Stimulated activated CD8-positive, alpha-beta memory T cell treated with anti-CD3 and anti-CD28 coated beads, Interleukin-7, amount 100 ng/mL, for 4 hours (primary cell): ENCODE measurements at regions not wholly inside any gene's neighbourhood (a gene's known extent, or its start where the extent isn't known, plus 50 kb on each side); places are given as distances from the start of the nearest gene placed in this dataset.
A peak's percentile ranks its signal among the peaks of the same experiment; 100 is the strongest.
"Not testable (repeated sequence)": the region's sequence is repeated elsewhere in the genome, so short reads cannot be mapped to it uniquely, and the experiment has no call there.

ENCODE experiments used
- DNase-seq, 2 donors: peaks; one replicate each; pipeline ENCODE4 v3.0.0-alpha.2; 2020; ENCODE audit warnings: low read depth in 2 of 2

GRCh38 chr9:62874745-62875599, 1685.1 kb downstream of the SPATA31A7 start:
- not testable (repeated sequence) for DNase-seq

GRCh38 chr9:62877552-62877951, 1687.7 kb downstream of the SPATA31A7 start:
- not testable (repeated sequence) for DNase-seq

- not testable (repeated sequence) for DNase-seq
Observed at GRCh38 chr9:62877987-62878386, 1688.2 kb downstream of the SPATA31A7 start.

- not testable (repeated sequence) for DNase-seq
Observed at GRCh38 chr9:62880453-62880852, 1690.6 kb downstream of the SPATA31A7 start.

GRCh38 chr9:62880971-62881370, 1691.1 kb downstream of the SPATA31A7 start:
- DNase-seq, result not testable (repeated sequence)

GRCh38 chr9:62881811-62882210, 1692.0 kb downstream of the SPATA31A7 start:
- not testable (repeated sequence) for DNase-seq

- not testable (repeated sequence) for DNase-seq
Observed at GRCh38 chr9:62882717-62883116, 1692.9 kb downstream of the SPATA31A7 start.

GRCh38 chr9:62896692-62897091, 1706.9 kb downstream of the SPATA31A7 start:
- DNase-seq, result not testable (repeated sequence)

GRCh38 chr9:62897411-62898225, 1707.8 kb downstream of the SPATA31A7 start:
- peak; percentile 55 to 63 for DNase-seq

- not testable (repeated sequence) for DNase-seq
Observed at GRCh38 chr9:62899666-62900065, 1709.8 kb downstream of the SPATA31A7 start.

GRCh38 chr9:62904061-62904460, 1714.2 kb downstream of the SPATA31A7 start:
- DNase-seq, result not testable (repeated sequence)

- not testable (repeated sequence) for DNase-seq
Observed at GRCh38 chr9:62905722-62906121, 1715.9 kb downstream of the SPATA31A7 start.

- DNase-seq, result not testable (repeated sequence)
Observed at GRCh38 chr9:62907866-62908265, 1718.0 kb downstream of the SPATA31A7 start.

- not testable (repeated sequence) for DNase-seq
Observed at GRCh38 chr9:62908271-62908670, 1718.4 kb downstream of the SPATA31A7 start.

- DNase-seq, result not testable (repeated sequence)
Observed at GRCh38 chr9:62909447-62909846, 1719.6 kb downstream of the SPATA31A7 start.

GRCh38 chr9:62912278-62912677, 1722.4 kb downstream of the SPATA31A7 start:
- DNase-seq, result not testable (repeated sequence)

- DNase-seq, result not testable (repeated sequence)
Observed at GRCh38 chr9:62915168-62915567, 1725.3 kb downstream of the SPATA31A7 start.

- DNase-seq, result not testable (repeated sequence)
Observed at GRCh38 chr9:62915661-62916060, 1725.8 kb downstream of the SPATA31A7 start.

- not testable (repeated sequence) for DNase-seq
Observed at GRCh38 chr9:62918648-62919385, 1729.0 kb downstream of the SPATA31A7 start.

- not testable (repeated sequence) for DNase-seq
Observed at GRCh38 chr9:62931484-62931883, 1741.6 kb downstream of the SPATA31A7 start.

GRCh38 chr9:62952840-62953239, 1763.0 kb downstream of the SPATA31A7 start:
- DNase-seq, result not testable (repeated sequence)
